ENCODE measurements at regions not wholly inside any gene's neighbourhood (a gene's known extent, or its start where the extent isn't known, plus 50 kb on each side); places are given as distances from the start of the nearest gene placed in this dataset.
"Not testable (repeated sequence)": the region's sequence is repeated elsewhere in the genome, so short reads cannot be mapped to it uniquely, and the experiment has no call there.

- DNase-seq, result peak in 1 of 3 donors; percentile 34
Measured at GRCh38 chr6:147974376-147974775, 368.3 kb upstream of the SASH1 start.

- no peak for DNase-seq
Measured at GRCh38 chr6:147977851-147978465, 364.7 kb upstream of the SASH1 start.

GRCh38 chr6:147979966-147980365 lies 362.7 kb upstream of the SASH1 start:
- DNase-seq, result no peak

- peak in 2 of 3 donors; percentile 29 to 60 for DNase-seq
Measured at GRCh38 chr6:147983581-147984366, 358.9 kb upstream of the SASH1 start.

- DNase-seq, result peak in 1 of 3 donors; percentile 30
Measured at GRCh38 chr6:147986846-147987245, 355.8 kb upstream of the SASH1 start.

- DNase-seq, result no peak
Measured at GRCh38 chr6:147990159-147990558, 352.5 kb upstream of the SASH1 start.

- DNase-seq, result no peak
Measured at GRCh38 chr6:147991961-147992360, 350.7 kb upstream of the SASH1 start.

- DNase-seq, result no peak
Measured at GRCh38 chr6:147999001-147999540, 343.6 kb upstream of the SASH1 start.

- peak in 1 of 3 donors; percentile 43 for DNase-seq
Measured at GRCh38 chr6:148001844-148002642, 340.6 kb upstream of the SASH1 start.

- DNase-seq, result no peak
Measured at GRCh38 chr6:148004651-148005050, 338.0 kb upstream of the SASH1 start.

GRCh38 chr6:148005806-148006205 lies 336.8 kb upstream of the SASH1 start:
- no peak for DNase-seq

- not testable (repeated sequence) for DNase-seq
Measured at GRCh38 chr6:148010516-148010915, 332.1 kb upstream of the SASH1 start.

- DNase-seq, result no peak
Measured at GRCh38 chr6:148016013-148016412, 326.6 kb upstream of the SASH1 start.

- DNase-seq, result peak in 1 of 3 donors; percentile 5
Measured at GRCh38 chr6:148021165-148021564, 321.5 kb upstream of the SASH1 start.

- DNase-seq, result peak in 1 of 3 donors; percentile 5
Measured at GRCh38 chr6:148021699-148022098, 320.9 kb upstream of the SASH1 start.

GRCh38 chr6:148022279-148022678 lies 320.4 kb upstream of the SASH1 start:
- not testable (repeated sequence) for DNase-seq

GRCh38 chr6:148027201-148027600 lies 315.4 kb upstream of the SASH1 start:
- no peak for DNase-seq

- DNase-seq, result no peak
Measured at GRCh38 chr6:148035806-148036390, 306.7 kb upstream of the SASH1 start.

GRCh38 chr6:148037496-148037895 lies 305.1 kb upstream of the SASH1 start:
- no peak for DNase-seq

- DNase-seq, result no peak
Measured at GRCh38 chr6:148041546-148041945, 301.1 kb upstream of the SASH1 start.

- no peak for DNase-seq
Measured at GRCh38 chr6:148042536-148042935, 300.1 kb upstream of the SASH1 start.

GRCh38 chr6:148044261-148044751 lies 298.3 kb upstream of the SASH1 start:
- DNase-seq, result peak in 1 of 3 donors; percentile 40

All from muscle of back (tissue), 3 donors.